ENCODE measurements at regions not wholly inside any gene's neighbourhood (a gene's known extent, or its start where the extent isn't known, plus 50 kb on each side); places are given as distances from the start of the nearest gene placed in this dataset.

DNA sequence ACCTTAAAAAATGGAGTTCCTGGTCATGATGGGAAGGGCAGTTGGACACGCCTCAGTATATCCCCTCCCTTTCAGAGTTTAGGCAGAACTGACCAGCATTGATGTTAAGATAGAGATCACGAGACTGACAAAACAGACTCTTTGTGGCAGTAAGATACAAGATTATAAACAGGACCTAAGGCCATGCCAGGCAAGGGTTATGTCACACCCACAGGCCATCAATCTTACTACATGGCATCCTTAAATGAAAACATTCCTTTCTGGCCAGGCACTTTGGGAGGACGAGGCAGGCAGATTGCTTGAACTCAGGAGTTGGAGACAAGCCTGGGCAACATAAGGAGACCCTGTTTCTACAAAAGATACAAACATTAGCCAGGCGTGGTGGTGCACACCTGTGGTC is 129.3 kb upstream of the MLN start:
- H3K27ac Mint-ChIP-seq: no peak overlapping the region
- H3K27me3 Mint-ChIP-seq: peaks cover 23% of the 10 kb centered on the region
- TF ChIP-seq, protein P1, sequence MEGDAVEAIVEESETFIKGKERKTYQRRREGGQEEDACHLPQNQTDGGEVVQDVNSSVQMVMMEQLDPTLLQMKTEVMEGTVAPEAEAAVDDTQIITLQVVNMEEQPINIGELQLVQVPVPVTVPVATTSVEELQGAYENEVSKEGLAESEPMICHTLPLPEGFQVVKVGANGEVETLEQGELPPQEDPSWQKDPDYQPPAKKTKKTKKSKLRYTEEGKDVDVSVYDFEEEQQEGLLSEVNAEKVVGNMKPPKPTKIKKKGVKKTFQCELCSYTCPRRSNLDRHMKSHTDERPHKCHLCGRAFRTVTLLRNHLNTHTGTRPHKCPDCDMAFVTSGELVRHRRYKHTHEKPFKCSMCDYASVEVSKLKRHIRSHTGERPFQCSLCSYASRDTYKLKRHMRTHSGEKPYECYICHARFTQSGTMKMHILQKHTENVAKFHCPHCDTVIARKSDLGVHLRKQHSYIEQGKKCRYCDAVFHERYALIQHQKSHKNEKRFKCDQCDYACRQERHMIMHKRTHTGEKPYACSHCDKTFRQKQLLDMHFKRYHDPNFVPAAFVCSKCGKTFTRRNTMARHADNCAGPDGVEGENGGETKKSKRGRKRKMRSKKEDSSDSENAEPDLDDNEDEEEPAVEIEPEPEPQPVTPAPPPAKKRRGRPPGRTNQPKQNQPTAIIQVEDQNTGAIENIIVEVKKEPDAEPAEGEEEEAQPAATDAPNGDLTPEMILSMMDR (conservative IDR thresholded peaks at IDR 0.05): no peak
- peaks cover 17% of the 10 kb centered on the region for H3K4me1 Mint-ChIP-seq (ENCODE audit: unreplicated experiment)
- no peak overlapping the region for H3K4me3 Mint-ChIP-seq
- H3K9me3 Mint-ChIP-seq: no peaks in the 10 kb centered on the region
- no peak for DNase-seq (ENCODE audit: extremely low spot score, unreplicated experiment)
- H3K36me3 Mint-ChIP-seq: no peaks in the 10 kb centered on the region

DNA sequence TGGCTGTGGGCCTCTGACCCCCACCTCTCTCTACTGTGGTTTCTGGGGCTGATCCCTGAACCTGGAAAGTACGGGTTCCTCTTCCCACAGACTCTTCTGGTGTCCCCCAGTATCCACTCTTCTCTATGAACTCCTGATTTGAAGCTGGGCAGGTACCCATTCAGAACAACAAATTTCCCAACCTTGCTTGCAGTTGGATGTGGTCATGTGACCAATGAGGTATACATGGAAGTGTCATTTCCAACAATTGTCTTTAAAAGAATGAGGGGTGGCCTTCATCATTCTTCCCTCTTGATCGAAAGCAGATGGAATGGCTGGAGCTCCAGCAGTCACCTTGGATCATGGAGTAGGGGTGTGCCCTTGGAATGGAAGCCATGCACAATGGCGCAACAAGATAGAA is 128.0 kb upstream of the MLN start:
- DNase-seq (ENCODE audit: extremely low spot score, unreplicated experiment): no peak
- Mint-ChIP-seq H3K4me3 (no peak overlapping the region), H3K27ac (no peak overlapping the region), H3K27me3 (peaks cover 21% of the 10 kb centered on the region), H3K9me3 (no peaks in the 10 kb centered on the region), H3K36me3 (no peaks in the 10 kb centered on the region), H3K4me1 (ENCODE audit: unreplicated experiment) (peaks cover 17% of the 10 kb centered on the region)
- TF ChIP-seq, protein P1 (conservative IDR thresholded peaks at IDR 0.05): no peak

DNA sequence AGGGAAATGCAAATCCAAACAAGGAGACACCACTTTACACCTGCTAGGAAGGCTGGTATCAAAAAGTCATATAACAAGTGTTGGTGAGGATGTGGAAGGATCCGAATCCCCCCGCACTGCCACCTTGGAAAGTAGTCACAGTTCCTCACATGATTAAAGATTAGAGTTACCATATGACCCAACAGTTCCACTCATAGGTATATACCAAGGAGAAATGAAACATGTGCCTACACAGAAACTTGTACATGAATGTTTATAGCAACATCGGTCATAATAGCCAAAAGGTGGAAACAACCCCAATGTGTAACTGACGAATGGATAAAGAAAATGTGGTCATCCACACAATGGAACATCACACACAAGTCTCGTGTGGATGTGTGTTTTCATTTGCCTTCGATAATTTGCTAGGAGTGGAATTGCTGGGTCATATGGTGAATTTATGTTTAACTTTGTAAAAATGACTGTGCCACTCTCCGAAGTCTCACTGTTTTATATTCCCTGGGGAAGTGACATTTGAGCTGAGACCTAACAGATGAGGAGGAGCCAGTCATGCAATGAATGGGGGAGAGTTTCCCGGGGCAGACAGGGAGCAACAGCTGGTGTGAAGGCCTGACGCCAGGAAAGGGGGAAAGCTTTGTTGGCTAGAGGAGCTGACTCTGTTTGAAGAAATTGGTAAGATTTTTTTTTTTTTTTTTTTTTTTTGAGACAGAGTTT is 125.9 kb upstream of the MLN start:
- H3K4me3 Mint-ChIP-seq: no peak overlapping the region
- TF ChIP-seq, protein P1 (conservative IDR thresholded peaks at IDR 0.05): no peak
- H3K27me3 Mint-ChIP-seq: peaks cover 21% of the 10 kb centered on the region
- H3K27ac Mint-ChIP-seq: no peak overlapping the region
- DNase-seq (ENCODE audit: extremely low spot score, unreplicated experiment): no peak
- no peaks in the 10 kb centered on the region for H3K36me3 Mint-ChIP-seq
- peaks cover 9% of the 10 kb centered on the region for H3K4me1 Mint-ChIP-seq (ENCODE audit: unreplicated experiment)
- no peaks in the 10 kb centered on the region for H3K9me3 Mint-ChIP-seq

DNA sequence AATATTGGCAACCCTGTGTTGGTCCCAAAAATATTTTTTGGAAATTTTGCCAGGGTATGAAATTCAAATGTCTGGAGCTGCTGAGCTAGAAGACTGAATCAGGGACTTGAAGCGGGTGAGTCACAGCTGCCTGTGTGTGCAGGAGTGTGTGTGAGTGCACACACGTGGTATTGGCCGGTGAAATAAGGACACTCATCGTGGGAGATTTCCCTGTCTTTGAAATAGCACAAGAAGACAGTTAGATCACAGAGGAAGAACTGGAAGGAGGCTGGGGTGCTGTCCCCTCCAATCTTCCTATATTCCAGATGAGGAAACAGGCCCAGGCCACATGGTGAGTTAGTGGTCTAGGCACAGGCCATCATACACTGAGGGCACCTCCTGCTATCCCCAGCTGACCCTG is 123.8 kb upstream of the MLN start:
- TF ChIP-seq, protein P1 (conservative IDR thresholded peaks at IDR 0.05): no peak
- peaks cover 17% of the 10 kb centered on the region for H3K27me3 Mint-ChIP-seq
- no peak overlapping the region for H3K4me3 Mint-ChIP-seq
- H3K4me1 Mint-ChIP-seq (ENCODE audit: unreplicated experiment): peaks cover 4% of the 10 kb centered on the region
- no peaks in the 10 kb centered on the region for H3K36me3 Mint-ChIP-seq
- no peak for DNase-seq (ENCODE audit: extremely low spot score, unreplicated experiment)
- H3K27ac Mint-ChIP-seq: no peak overlapping the region
- H3K9me3 Mint-ChIP-seq: no peaks in the 10 kb centered on the region

DNA sequence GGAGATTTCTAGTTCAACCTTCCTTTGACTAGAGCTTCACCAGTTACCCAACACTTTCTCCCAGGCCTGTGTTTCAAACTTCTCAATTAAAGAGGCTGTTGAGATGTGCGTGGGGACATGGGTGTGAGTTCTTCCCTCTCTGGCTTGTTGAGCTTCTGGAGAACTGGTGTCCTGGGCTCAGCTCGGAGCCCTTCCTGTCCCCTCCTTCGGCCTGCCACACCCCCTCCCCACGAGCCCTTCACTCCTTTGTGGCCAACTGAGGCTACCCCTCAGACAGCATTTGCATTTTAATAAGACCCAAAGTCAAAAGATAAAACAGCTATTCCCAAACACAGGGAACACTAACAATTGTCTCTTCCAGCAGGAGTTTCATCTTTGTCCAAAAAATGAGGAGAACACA is 123.3 kb upstream of the MLN start:
- H3K4me3 Mint-ChIP-seq: no peak overlapping the region
- TF ChIP-seq, protein P1 (conservative IDR thresholded peaks at IDR 0.05): no peak

More for the DNA sequence above, 123.3 kb upstream of the MLN start:
- Mint-ChIP-seq H3K9me3 (no peaks in the 10 kb centered on the region), H3K27me3 (peaks cover 13% of the 10 kb centered on the region), H3K36me3 (no peaks in the 10 kb centered on the region), H3K4me1 (ENCODE audit: unreplicated experiment) (peaks cover 4% of the 10 kb centered on the region), H3K27ac (no peak overlapping the region)
- no peak for DNase-seq (ENCODE audit: extremely low spot score, unreplicated experiment)
